PC-9 (cell line): ENCODE measurements at regions not wholly inside any gene's neighbourhood (a gene's known extent, or its start where the extent isn't known, plus 50 kb on each side); places are given as distances from the start of the nearest gene placed in this dataset.

Source experiments
- CTCF ChIP-seq: fragments of 200-600 bp; sonication (generic); conservative IDR thresholded peaks from 2 replicates; pipeline ENCODE4 v1.6.1; 2017; ENCODE audit warnings: mixed run types, antibody characterized with exemption, mild to moderate bottlenecking, moderate library complexity
- EZH2 ChIP-seq: fragments of 200-600 bp; sonication (generic); IDR thresholded peaks from 2 replicates; pipeline ENCODE4 v1.8.0; 2017; ENCODE audit warnings: antibody characterized with exemption, low read depth

DNA sequence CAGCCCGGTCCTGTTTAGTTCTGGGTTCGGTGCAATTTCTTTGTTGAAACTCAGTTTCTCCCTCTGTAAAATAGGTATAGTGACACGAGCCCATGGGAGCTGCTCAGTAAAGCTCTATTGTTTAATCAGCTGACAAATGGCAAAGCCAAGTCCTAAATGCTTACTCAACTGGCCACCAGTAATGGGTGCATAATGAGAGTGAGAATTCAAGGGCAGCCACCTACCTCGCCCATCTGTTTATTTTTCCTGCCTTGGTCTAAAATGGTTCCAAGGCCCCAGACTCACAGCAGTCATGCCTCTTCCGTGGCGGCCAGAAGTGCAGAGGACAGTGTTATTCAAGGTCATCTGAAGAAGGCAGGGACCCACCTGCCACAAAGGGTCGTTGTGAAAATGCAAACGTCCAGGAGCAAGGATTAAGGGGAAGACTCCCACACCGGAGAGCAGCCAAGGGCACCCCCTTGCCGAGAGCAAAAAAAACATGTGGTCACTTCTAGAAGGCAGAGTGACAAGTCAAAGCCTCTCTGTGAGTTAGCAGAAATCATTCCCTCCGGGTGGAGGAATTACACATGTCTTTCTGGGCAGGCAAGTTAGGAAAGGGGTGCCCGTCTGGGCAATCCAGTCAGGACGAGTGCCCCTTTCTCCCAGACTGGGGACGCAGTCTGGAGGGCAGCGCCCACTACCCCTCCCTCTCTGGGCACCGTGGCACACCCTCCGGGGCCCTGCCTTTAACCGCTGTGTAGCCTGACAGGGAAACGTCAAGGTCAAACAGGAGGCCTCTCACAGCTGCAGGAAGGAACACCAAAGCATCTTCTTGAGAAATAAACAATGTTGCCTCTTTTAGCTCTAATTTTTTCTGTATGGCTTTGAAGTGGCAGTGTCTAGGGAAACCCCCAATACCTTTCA lies 186.2 kb downstream of the FOXO1 start:
- TF ChIP-seq EZH2: no peak
- no peak for TF ChIP-seq CTCF
